ENCODE measurements at regions not wholly inside any gene's neighbourhood (a gene's known extent, or its start where the extent isn't known, plus 50 kb on each side); places are given as distances from the start of the nearest gene placed in this dataset.

DNA sequence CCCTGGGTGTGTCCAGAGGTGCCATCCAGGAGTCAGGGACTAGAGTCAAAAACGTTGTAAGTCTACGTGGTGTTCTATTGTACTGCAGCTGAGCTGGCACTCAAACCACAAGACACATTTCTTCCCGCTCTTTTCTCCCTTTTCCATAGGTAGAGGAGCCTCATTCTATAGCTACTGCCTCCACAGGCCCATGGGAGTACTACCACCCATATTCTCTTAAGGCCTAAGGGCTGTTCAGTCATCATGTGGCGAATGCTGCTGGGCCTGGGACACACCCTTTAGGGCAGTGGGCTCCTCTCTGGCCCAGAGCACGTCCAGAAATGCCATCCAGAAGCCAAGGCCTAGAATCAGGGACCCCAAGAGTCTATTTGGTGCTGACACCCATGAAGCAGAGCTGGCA lies 1271.7 kb downstream of the CNTNAP5 start:
- TF ChIP-seq, protein P1, sequence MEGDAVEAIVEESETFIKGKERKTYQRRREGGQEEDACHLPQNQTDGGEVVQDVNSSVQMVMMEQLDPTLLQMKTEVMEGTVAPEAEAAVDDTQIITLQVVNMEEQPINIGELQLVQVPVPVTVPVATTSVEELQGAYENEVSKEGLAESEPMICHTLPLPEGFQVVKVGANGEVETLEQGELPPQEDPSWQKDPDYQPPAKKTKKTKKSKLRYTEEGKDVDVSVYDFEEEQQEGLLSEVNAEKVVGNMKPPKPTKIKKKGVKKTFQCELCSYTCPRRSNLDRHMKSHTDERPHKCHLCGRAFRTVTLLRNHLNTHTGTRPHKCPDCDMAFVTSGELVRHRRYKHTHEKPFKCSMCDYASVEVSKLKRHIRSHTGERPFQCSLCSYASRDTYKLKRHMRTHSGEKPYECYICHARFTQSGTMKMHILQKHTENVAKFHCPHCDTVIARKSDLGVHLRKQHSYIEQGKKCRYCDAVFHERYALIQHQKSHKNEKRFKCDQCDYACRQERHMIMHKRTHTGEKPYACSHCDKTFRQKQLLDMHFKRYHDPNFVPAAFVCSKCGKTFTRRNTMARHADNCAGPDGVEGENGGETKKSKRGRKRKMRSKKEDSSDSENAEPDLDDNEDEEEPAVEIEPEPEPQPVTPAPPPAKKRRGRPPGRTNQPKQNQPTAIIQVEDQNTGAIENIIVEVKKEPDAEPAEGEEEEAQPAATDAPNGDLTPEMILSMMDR (IDR thresholded peaks at IDR 0.05; ENCODE audit: low read depth, low read length): no peak
- no peak for TF ChIP-seq EZH2phosphoT487 (IDR thresholded peaks at IDR 0.05; ENCODE audit: low read depth)
